HepG2 (cell line): ENCODE measurements at regions not wholly inside any gene's neighbourhood (a gene's known extent, or its start where the extent isn't known, plus 50 kb on each side); places are given as distances from the start of the nearest gene placed in this dataset.

ENCODE experiments used
- ATAC-seq: fragments of 200-7000 bp; cut with Tn5 transposase; 3 replicates; pipeline ENCODE4 v1.9.1; 2020; ENCODE audit warnings: mild to moderate bottlenecking, moderate library complexity
- BruUV-seq: library from RNA; stranded (reverse); fragments of 400-500 nt; replicated peaks from 2 replicates; lab custom pipeline; 2021; lab: Mats Ljungman, UMichigan
- CTCF ChIA-PET: fragments of 300-600 bp; formaldehyde crosslinking; extraction: SDS; loops from one replicate; lab custom pipeline; 2021; ENCODE audit warnings: low total read pairs, inconsistent platforms, low intra/inter-chr PET ratio; lab: Yijun Ruan, JAX
- POLR2A ChIA-PET: fragments of 350-600 bp; sonication (Branson Sonifier 250); formaldehyde crosslinking; loops from one replicate; lab custom pipeline; 2020; ENCODE audit warnings: antibody characterized with exemption, inconsistent platforms; lab: Yijun Ruan, JAX
- DNase-seq: peaks from one replicate; pipeline ENCODE4 v3.0.0-alpha.2; 2015; ENCODE audit warnings: low spot score
- FAIRE-seq: peaks from 3 replicates; lab custom pipeline; 2011; peaks lifted over from hg19 to GRCh38; lab: Jason Lieb, UNC
- H2AFZ ChIP-seq: one replicate; pipeline ENCODE4 v1.6.1; 2011; ENCODE audit warnings: low read length, inconsistent platforms
- H3K27ac ChIP-seq: fragments of 300-600 bp; 3 replicates; pipeline ENCODE4 v1.8.0; 2011; ENCODE audit warnings: mixed run types, mild to moderate bottlenecking, mixed read lengths, low read length, inconsistent platforms; ENCODE audit not compliant: insufficient read depth; ENCODE audit errors: extremely low read length
- H3K27me3 ChIP-seq, 2 experiments: fragments of 200-600 bp in 1 of 2; 2 replicates in 1 of 2; 3 replicates in 1 of 2; pipeline versions ENCODE4 v1.6.0 to v1.8.0; 2011; ENCODE audit warnings: low read length in 2 of 2, mild to moderate bottlenecking in 2 of 2, moderate library complexity in 2 of 2, inconsistent platforms in 1 of 2; ENCODE audit not compliant: insufficient read depth in 2 of 2, control insufficient read depth in 1 of 2
- H3K36me3 ChIP-seq, 2 experiments: fragments of 200-600 bp in 1 of 2; replicated peaks in 1 of 2; 2 replicates in 1 of 2; 3 replicates in 1 of 2; pipeline versions ENCODE4 v1.5.1 to v1.8.0; 2011; ENCODE audit warnings: low read length in 2 of 2, inconsistent platforms in 1 of 2; ENCODE audit not compliant: insufficient read depth in 2 of 2, control insufficient read depth in 1 of 2
- H3K4me1 ChIP-seq: 2 replicates; pipeline ENCODE4 v1.5.1; 2012; ENCODE audit warnings: low read length, inconsistent platforms; ENCODE audit not compliant: insufficient read depth
- H3K4me2 ChIP-seq: 2 replicates; pipeline ENCODE4 v1.6.0; 2011; ENCODE audit warnings: low read depth, low read length, inconsistent platforms
- H3K4me3 ChIP-seq, 3 experiments: fragments of 200-600 bp in 1 of 3; sonication (generic), shearing (Covaris generic) in 1 of 3; replicated peaks in 1 of 3; 2 replicates each; pipeline ENCODE4 v1.5.1; 2011 to 2016; ENCODE audit warnings: low read length in 3 of 3, inconsistent platforms in 2 of 3, low read depth in 2 of 3, mild to moderate bottlenecking in 2 of 3, control low read depth in 1 of 3, mixed read lengths in 1 of 3; ENCODE audit not compliant: insufficient read depth in 1 of 3
- H3K79me2 ChIP-seq: one replicate; pipeline ENCODE4 v1.6.1; 2011; ENCODE audit warnings: low read length, inconsistent platforms; ENCODE audit not compliant: insufficient read depth
- H3K9ac ChIP-seq: 2 replicates; pipeline ENCODE4 v1.6.0; 2011; ENCODE audit warnings: mild to moderate bottlenecking, low read depth, low read length, inconsistent platforms; ENCODE audit not compliant: insufficient read depth
- H3K9me3 ChIP-seq: 2 replicates; pipeline ENCODE4 v1.5.1; 2012; ENCODE audit warnings: mild to moderate bottlenecking, low read length
- H4K20me1 ChIP-seq: 2 replicates; pipeline ENCODE4 v1.6.0; 2011; ENCODE audit warnings: inconsistent platforms, mild to moderate bottlenecking, low read length, moderate library complexity; ENCODE audit not compliant: insufficient read depth
- DNMT1 ChIP-seq: sonication (generic); formaldehyde crosslinking; IDR thresholded peaks from 2 replicates; pipeline ENCODE4 v1.5.1; 2020; ENCODE audit warnings: mild to moderate bottlenecking, missing genetic modification reagents
- FOXK1 ChIP-seq: sonication (generic); formaldehyde crosslinking; IDR thresholded peaks from 2 replicates; pipeline ENCODE4 v1.4.0; 2020; ENCODE audit warnings: low read depth, missing genetic modification reagents, borderline replicate concordance
- GLI4 ChIP-seq: sonication (generic); formaldehyde crosslinking; IDR thresholded peaks from 2 replicates; pipeline ENCODE4 v1.5.1; 2020; ENCODE audit warnings: missing genetic modification reagents, mild to moderate bottlenecking, moderate library complexity, borderline replicate concordance
- HOXA5 ChIP-seq: sonication (generic); formaldehyde crosslinking; IDR thresholded peaks from 2 replicates; pipeline ENCODE4 v1.4.0; 2020; ENCODE audit warnings: missing genetic modification reagents
- ISL2 ChIP-seq: sonication (generic); formaldehyde crosslinking; IDR thresholded peaks from 2 replicates; pipeline ENCODE4 v1.5.0; 2020; ENCODE audit warnings: missing genetic modification reagents
- MIER3 ChIP-seq: IDR thresholded peaks from 2 replicates; pipeline ENCODE4 v1.6.1; 2016; ENCODE audit warnings: missing compliant biosample characterization, borderline replicate concordance
- RBFOX2 ChIP-seq: fragments of 200-400 bp; formaldehyde crosslinking; IDR thresholded peaks from 2 replicates; pipeline ENCODE4 v1.6.1; 2017; ENCODE audit warnings: low read depth, mild to moderate bottlenecking, low read length
- SALL2 ChIP-seq: sonication (generic); formaldehyde crosslinking; IDR thresholded peaks from 2 replicates; pipeline ENCODE4 v1.8.1; 2023; ENCODE audit warnings: mild to moderate bottlenecking, missing genetic modification reagents, inconsistent platforms
- ZEB1 ChIP-seq: IDR thresholded peaks from 2 replicates; pipeline ENCODE4 v1.6.1; 2012; ENCODE audit warnings: mild to moderate bottlenecking, low read depth, inconsistent platforms; ENCODE audit not compliant: insufficient replicate concordance
- ZNF615 ChIP-seq: sonication (generic); formaldehyde crosslinking; IDR thresholded peaks from 2 replicates; pipeline ENCODE4 v1.5.0; 2020; ENCODE audit warnings: mild to moderate bottlenecking, missing genetic modification reagents, borderline replicate concordance
- WGBS: methylation state at CpG from one replicate; pipeline ENCODE4 v1.1.6; 2017; ENCODE audit warnings: low lambda C conversion rate; 5-methylcytosine and 5-hydroxymethylcytosine counted together
- in situ Hi-C: cut with HindIII; loops from 2 replicates; pipeline ENCODE4 v1.10.0; 2017; ENCODE audit warnings: low pct_unique_long_range_greater_than_20kb; ENCODE audit not compliant: extremely low pct_ligation_motif_present
- intact Hi-C: fragments of 100-400 bp; cut with micrococcal nuclease; formaldehyde crosslinking; loops from one replicate; pipeline ENCODE4 v1.10.0; 2022; ENCODE audit not compliant: unreplicated experiment
- TF ChIP-seq, protein P1 (sequence below): sonication (generic); formaldehyde crosslinking; IDR thresholded peaks from 2 replicates; pipeline ENCODE4 v1.4.0; 2020; ENCODE audit warnings: mild to moderate bottlenecking, missing genetic modification reagents
- TF ChIP-seq, protein P2 (sequence below): sonication (generic); formaldehyde crosslinking; IDR thresholded peaks from 2 replicates; pipeline ENCODE4 v1.5.1; 2020; ENCODE audit warnings: mild to moderate bottlenecking, missing genetic modification reagents

GRCh38 chr5:27267209-27267824 is 228.9 kb upstream of the CDH9 start:
- no peak overlapping the region for H3K4me2 ChIP-seq
- WGBS = 53% methylated on average over 8 of the region's 27 CpGs
- no peak overlapping the region for H3K27ac ChIP-seq
- no TSS peak for BruUV-seq
- in situ Hi-C loops (no loop called here), intact Hi-C loops (no loop called here)
- FAIRE-seq (no peak), DNase-seq (no peak), ATAC-seq (no peak)
- H3K9ac ChIP-seq = no peak overlapping the region
- no peaks in the 10 kb centered on the region for H4K20me1 ChIP-seq
- TF ChIP-seq HOXA5 (CRISPR knock-in tag) (no peak), MIER3 (CRISPR knock-in tag) (no peak), GLI4 (CRISPR knock-in tag) (no peak), FOXK1 (no peak), SALL2 (no peak), DNMT1 (CRISPR knock-in tag) (no peak), ISL2 (no peak), ZEB1 (no peak), ZNF615 (no peak), RBFOX2 (no peak)
- TF ChIP-seq, protein P1, sequence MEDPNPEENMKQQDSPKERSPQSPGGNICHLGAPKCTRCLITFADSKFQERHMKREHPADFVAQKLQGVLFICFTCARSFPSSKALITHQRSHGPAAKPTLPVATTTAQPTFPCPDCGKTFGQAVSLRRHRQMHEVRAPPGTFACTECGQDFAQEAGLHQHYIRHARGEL (CRISPR knock-in tag) = no peak
- TF ChIP-seq, protein P2, sequence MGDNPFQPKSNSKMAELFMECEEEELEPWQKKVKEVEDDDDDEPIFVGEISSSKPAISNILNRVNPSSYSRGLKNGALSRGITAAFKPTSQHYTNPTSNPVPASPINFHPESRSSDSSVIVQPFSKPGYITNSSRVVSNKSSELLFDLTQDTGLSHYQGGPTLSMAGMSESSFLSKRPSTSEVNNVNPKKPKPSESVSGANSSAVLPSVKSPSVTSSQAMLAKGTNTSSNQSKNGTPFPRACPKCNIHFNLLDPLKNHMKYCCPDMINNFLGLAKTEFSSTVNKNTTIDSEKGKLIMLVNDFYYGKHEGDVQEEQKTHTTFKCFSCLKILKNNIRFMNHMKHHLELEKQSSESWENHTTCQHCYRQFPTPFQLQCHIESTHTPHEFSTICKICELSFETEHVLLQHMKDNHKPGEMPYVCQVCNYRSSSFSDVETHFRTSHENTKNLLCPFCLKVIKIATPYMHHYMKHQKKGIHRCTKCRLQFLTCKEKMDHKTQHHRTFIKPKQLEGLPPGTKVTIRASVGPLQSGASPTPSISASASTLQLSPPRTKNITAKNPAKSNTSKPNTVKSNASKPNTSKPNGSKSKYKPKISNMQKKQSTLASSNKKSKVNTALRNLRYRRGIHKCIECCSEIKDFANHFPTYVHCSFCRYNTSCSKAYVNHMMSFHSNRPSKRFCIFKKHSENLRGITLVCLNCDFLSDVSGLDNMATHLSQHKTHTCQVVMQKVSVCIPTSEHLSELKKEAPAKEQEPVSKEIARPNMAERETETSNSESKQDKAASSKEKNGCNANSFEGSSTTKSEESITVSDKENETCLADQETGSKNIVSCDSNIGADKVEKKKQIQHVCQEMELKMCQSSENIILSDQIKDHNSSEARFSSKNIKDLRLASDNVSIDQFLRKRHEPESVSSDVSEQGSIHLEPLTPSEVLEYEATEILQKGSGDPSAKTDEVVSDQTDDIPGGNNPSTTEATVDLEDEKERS (CRISPR knock-in tag) = no peak
- H3K79me2 ChIP-seq = no peaks in the 10 kb centered on the region
- H3K4me3 ChIP-seq = no peak overlapping the region
- H2AFZ ChIP-seq = no peak overlapping the region
- peaks cover 30% of the 10 kb centered on the region for H3K9me3 ChIP-seq
- no peaks in the 10 kb centered on the region for H3K27me3 ChIP-seq
- H3K4me1 ChIP-seq = no peaks in the 10 kb centered on the region
- ChIA-PET CTCF (no interaction called here), POLR2A (no interaction called here)
- H3K36me3 ChIP-seq = no peaks in the 10 kb centered on the region
